HepG2 (cell line): ENCODE measurements at regions not wholly inside any gene's neighbourhood (a gene's known extent, or its start where the extent isn't known, plus 50 kb on each side); places are given as distances from the start of the nearest gene placed in this dataset.

Source experiments
- ETS1 ChIP-seq: sonication (generic); formaldehyde crosslinking; IDR thresholded peaks from 2 replicates; pipeline ENCODE4 v1.4.0; 2020; ENCODE audit warnings: missing genetic modification reagents
- REXO4 ChIP-seq: sonication (generic); formaldehyde crosslinking; IDR thresholded peaks from 2 replicates; pipeline ENCODE4 v1.8.0; 2022; ENCODE audit warnings: missing genetic modification reagents, mild to moderate bottlenecking, borderline replicate concordance
- SALL1 ChIP-seq: sonication (generic); formaldehyde crosslinking; IDR thresholded peaks from 2 replicates; pipeline ENCODE4 v1.8.0; 2022; ENCODE audit warnings: mild to moderate bottlenecking, missing genetic modification reagents
- SMAD9 ChIP-seq: sonication (generic); formaldehyde crosslinking; IDR thresholded peaks from 2 replicates; pipeline ENCODE4 v1.5.1; 2020; ENCODE audit warnings: mild to moderate bottlenecking, missing genetic modification reagents
- ZNF17 ChIP-seq: sonication (generic); formaldehyde crosslinking; IDR thresholded peaks from 2 replicates; pipeline ENCODE4 v1.5.0; 2020; ENCODE audit warnings: mild to moderate bottlenecking, missing genetic modification reagents
- ZNF407 ChIP-seq: sonication (generic); formaldehyde crosslinking; IDR thresholded peaks from one replicate; pipeline ENCODE4 v1.5.1; 2020; ENCODE audit warnings: mild to moderate bottlenecking, missing genetic modification reagents; ENCODE audit errors: not compliant biosample characterization

GRCh38 chr6:113648698-113649097, 208.4 kb upstream of the MARCKS start (continued):
- TF ChIP-seq ZNF407 (no peak), SALL1 (no peak), SMAD9 (no peak), ETS1 (CRISPR knock-in tag) (no peak), REXO4 (CRISPR knock-in tag) (no peak), ZNF17 (CRISPR knock-in tag) (no peak)
- TF ChIP-seq, all 625 proteins: peak for 0
